ENCODE measurements at regions not wholly inside any gene's neighbourhood (a gene's known extent, or its start where the extent isn't known, plus 50 kb on each side); places are given as distances from the start of the nearest gene placed in this dataset.

DNA sequence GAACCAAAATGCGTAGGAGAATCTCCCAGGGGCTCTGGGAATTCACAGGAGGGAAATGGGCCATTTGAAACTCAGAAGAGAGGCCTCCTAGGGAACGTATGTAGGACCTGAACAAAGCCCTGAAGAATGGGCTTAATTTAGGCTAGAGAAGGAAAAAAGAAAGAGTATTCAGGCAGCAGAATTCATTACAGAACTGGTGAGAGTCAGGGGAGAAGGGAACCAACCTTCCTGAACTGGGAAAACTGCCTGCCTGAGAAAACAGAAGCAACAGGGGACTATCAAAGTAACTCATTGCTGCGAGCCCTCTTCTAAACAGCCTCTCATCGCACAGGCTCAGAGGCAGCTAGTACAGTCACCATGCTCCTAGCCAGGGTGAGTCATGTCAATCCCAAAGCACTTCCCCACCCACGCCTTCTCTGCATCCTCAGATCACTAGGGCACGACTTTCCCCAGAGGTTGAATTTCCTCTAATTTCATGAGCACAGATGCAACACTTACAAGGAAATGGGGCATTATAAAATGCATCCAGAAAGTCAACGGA lies 98.1 kb downstream of the ADSS2 start:
- DNase-seq = no peak

- DNase-seq = no peak
Measured at GRCh38 chr1:244354810-244355278, 96.9 kb downstream of the ADSS2 start.

DNA sequence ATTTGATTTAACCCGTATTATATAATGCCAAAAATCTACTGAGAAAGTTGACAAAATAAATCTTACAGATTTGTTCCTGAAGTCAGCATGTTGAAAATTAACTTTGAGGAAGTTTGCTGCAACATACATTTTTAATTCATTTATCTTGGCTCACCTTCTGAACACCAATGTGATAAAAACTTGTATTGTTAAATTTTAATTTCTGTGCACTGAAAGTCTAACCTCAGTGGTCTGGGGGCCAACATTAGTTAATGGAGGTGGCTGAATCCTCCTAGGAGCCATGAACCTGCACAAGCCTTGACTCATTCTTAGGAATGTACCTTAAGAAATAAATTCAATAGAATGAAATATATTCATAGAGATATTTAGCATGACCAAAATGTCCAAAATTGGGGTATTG lies 95.3 kb downstream of the ADSS2 start:
- no peak for DNase-seq

Measured in AML-193 (cell line).